NCI-H1092 treated with DMSO at 0.1 percent for 48 hours (cell line): ENCODE measurements at regions not wholly inside any gene's neighbourhood (a gene's known extent, or its start where the extent isn't known, plus 50 kb on each side); places are given as distances from the start of the nearest gene placed in this dataset.
"Not testable (repeated sequence)": the region's sequence is repeated elsewhere in the genome, so short reads cannot be mapped to it uniquely, and the experiment has no call there.

Source experiments
- DNase-seq: peaks from one replicate; lab custom pipeline; 2025; lab: John Stamatoyannopoulos, UW

GRCh38 chr6:16949716-16950115 is 152.1 kb upstream of the STMND1 start:
- DNase-seq: no peak

- no peak for DNase-seq
These were observed 153.5 kb upstream of the STMND1 start for GRCh38 chr6:16948396-16948795.

DNA sequence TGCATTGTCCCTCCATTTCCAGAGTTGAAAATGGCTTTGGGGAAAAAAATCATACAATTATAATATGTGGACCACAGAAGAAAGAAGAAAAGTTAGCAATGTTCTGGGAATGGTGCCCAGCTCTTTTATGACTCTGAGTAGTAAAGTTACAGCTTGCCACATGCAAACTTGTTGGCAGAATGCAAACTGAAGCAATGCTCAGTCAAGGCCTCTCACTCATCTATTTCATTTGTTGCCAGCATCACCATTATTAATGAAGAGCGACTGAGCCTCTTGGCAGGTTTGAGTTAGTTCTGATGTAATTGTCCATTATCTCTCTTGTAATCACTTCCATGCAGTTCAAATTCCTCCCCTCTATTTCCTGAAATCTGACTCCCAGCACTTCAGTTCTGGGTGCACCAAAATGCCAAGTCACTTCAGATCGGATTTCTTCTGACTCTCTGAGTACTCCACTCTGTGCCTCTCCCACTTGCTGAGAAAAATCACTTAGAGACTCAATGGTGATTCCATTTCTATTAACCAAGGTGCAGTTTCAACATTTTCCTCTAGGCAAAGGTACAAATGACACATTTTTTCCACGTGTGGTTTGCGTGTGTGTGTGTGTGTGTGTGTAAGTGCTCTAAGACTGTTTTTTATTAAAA is 154.4 kb upstream of the STMND1 start:
- DNase-seq: no peak

DNA sequence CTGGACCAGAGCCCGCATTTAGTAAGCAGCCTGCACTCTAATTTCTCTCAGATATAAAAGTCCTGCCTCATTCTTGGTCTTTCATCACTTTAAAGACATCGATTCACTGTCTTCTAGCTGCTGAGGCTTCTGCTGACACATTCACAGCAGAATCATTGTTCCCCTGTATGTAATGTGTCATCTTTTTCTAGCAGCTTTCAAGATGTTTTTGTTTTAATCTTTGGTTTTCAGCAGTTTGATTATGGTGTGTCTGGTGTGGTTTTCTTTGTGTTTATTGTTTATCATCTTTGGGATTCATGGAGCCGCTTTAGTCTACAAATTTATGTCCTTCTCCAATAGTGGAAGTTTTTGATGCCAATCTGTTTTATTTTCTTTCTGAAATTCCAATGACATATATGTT is 157.3 kb upstream of the STMND1 start:
- no peak for DNase-seq

DNA sequence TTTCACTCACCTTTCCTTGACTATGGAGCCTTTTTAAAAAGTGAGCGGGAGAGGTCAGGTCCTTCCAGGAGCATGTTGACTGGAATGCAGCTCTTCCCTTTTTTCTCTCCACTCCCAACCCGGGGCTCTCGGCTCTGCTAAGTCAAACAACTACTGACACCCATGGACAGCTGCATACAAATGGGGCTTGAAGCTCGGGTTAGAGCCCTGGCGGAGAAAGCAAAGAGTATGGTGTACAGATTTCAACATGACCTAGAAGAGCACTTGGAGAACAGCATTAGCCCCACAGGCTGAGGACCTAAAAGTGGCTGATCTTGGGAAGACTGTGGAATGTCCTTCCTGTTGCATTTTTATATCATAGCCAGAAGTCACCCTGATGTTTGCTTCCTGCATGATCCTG is 162.0 kb upstream of the STMND1 start:
- no peak for DNase-seq

DNA sequence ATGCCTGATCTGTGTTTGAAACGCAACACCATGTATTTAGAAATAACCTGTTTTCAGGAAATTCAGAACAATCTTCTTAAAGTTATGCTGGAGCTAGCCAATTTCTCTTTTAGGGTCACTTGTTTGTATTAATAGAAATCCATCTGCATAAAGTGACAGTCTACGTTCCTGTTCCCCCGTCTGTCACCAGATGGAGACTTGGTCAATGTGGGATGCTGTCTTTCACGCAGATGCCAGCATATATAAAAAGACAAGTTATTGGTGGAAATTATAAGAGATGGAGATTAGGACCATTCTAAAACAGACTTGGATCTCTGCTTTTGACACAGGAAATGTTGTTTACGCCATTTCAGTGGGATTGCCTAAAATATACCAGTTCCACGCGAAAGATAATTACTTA is 162.5 kb upstream of the STMND1 start:
- no peak for DNase-seq

DNA sequence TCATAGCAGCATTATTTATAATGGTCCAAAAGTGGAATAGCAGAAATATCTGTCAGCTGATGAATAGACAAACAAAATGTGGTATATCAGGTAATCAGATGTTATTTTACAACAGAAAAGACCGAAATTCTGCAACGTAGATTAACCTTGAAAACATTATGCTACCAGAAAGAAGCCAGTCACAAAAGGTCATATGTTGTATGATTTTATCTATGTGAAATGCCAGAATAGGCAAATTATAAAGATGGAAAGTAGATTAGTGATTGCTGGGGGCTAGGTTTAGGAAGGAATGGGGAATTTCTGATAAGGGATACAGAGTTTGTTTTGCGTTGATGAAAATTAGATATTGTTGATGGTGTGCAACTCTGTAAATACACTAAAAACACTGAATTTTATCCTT is 165.0 kb upstream of the STMND1 start:
- no peak for DNase-seq

DNA sequence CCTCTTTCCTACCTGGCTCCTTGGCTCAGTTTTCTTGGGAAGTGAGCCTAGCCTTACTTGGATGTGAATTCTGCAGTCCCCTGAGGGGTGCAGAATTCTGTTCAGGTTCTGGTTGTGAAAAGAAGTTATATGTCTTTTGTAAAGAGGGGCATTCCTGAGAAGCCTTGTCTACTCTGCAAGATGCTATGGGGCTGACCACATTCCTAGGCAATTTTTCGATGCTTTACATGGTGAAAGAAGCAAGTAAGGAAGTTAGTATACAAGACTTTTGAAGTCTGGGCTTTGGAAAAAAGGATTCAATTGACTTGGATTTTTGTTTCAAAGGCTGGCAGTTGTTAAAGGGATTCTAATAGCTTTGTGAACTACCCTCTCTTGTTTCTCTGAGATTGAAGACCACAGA is 167.9 kb upstream of the STMND1 start:
- DNase-seq: no peak

- DNase-seq: no peak
These were observed 168.3 kb upstream of the STMND1 start for GRCh38 chr6:16933532-16933931.

GRCh38 chr6:16932920-16933319 is 168.9 kb upstream of the STMND1 start:
- DNase-seq: no peak

- DNase-seq: not testable (repeated sequence)
These were observed 169.8 kb upstream of the ATXN1 start for GRCh38 chr6:16931079-16931478.

GRCh38 chr6:16930432-16930831 is 169.2 kb upstream of the ATXN1 start:
- DNase-seq: no peak

- DNase-seq: no peak
These were observed 168.5 kb upstream of the ATXN1 start for GRCh38 chr6:16929809-16930208.

DNA sequence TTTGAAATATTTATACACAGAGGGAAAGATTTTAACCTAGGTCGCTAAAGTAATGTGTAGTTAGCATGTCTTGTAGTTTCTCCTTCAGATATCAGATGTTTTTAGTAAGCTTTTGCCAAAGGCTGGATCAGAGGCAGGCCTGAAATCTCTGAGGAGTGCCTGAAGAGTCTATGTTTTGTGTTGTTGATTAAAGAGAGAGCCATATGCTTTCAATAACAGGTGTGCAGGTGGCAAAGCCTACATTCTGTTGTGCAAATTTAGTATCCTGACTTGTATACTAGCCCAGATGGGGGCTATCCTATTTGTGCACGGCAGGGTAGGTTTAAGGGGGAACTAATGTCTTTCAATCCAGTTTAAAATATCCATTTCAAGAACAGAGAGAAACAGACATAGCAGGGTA is 167.1 kb upstream of the ATXN1 start:
- DNase-seq: no peak

DNA sequence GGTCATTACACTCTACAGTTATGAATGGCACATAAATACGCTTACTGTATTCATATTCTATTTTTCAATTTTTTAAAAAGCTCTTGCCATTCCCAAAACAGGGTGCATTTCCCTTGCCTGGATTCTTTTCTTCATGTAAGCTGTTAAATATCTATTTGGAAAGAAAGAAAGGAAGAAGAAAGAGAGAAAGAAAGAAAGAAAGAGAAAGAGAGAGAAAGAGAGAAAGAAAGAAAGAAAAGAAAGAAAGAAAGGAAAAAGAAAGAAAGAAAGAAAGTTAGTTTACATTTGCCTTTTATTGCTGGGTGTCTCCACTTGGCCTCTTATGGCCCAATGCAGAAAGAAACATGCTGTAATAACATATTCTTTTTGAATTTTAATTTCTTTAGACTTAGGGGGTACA is 165.9 kb upstream of the ATXN1 start:
- DNase-seq: no peak

- DNase-seq: no peak
These were observed 164.2 kb upstream of the ATXN1 start for GRCh38 chr6:16925461-16925860.

DNA sequence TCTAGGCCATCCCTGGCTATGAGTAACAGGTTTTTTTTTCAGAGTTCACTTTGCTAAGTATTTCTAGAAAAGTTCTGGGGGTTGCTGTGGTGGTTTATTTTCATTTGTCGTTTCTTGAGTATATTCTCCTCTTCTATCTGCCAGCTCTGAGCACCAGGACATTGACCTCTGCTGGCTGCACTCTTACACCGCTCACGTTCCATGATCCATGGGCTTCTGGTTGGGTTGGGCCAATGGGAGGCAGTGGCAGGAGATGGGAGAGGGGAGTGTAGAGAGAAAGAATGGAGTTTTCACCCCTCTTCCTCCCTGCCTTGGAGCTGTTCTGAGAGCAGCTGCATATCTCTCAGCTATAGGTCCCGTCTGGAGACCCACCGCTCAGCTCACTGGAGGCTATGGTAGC is 161.0 kb upstream of the ATXN1 start:
- DNase-seq: no peak

DNA sequence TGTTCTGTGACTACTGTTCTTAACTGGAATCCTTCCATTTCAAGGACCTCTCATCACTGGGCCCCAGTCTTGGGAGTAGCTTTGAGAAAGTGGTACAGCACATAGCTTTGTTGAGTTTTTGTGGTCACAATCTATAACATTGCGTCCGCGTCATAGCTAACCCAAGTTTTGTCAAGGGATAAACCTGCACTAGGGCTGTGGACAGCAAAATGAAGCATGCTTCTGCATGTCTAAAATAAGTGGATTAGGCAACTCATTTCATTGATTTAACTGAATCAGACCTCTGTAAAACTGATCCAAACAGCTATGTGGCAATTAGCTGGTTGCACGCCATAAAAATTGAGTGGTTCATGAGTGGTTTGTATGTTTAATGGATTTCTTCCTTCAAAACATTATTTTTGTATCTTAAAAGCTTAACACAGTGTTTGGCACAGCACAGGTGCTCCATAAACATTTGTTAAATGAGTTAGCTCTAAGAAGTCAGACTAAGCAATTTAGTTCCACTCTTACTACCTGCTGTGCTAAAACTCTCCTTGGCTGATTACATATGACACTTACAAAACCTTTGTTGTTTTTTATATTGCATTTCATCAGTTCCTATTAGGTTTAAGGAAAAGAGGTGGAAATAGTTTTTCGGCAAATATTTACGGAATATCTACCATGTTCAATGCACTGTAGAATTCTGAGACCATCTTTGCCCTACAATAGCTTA is 160.3 kb upstream of the ATXN1 start:
- DNase-seq: no peak

DNA sequence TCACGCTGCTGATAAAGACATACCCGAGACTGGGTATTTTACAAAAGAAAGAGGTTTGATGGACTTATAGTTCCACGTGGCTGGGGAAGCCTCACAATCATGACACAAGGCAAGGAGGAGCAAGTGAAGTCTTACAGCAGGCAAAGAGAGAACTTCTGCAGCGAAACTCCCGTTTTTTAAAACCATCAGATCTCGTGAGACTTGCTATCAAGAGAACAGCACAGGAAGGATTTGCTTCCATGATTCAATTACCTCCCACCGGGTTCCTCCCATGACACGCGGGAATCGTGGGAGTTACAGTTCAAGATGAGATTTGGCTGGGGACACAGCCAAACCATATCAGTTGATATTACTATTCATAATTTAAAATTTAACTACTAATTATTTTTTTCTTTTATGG is 157.3 kb upstream of the ATXN1 start:
- DNase-seq: no peak

DNA sequence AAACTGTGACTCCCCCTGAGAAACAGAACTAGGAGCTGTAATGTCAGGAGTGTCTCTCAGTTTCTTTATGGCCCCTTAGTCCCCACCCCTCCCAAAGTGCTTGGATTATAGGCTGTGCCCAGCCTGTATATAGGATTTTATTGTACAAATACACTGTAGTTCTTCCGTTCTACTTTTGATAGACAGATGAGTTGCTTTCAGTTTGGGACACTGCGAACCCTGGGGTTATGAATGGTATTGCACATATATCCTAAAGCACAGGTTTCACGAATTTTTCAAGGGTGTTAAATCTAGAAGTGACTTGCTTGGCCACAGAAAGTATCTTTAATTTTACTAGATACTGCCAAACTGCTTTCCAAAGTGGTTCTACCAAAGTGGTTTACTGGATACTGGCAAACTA is 152.9 kb upstream of the ATXN1 start:
- DNase-seq: no peak

DNA sequence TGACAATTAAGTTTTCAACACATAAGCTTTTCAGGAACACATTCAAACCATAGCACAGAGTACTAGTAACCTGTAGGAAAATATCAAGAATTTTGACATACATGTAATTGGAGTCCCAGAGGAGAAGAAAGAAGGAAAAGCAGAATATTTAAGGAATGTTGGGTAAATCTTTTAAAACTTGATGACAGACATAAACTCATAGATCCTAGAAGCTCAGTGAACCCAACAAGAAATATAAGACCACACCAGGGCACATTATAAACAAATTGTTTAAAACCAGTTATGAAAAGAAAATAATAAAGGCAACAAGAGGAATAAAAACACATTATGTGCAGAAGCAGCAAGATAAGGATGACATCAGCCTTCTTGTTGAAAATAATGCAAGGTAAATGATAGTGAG is 151.5 kb upstream of the ATXN1 start:
- DNase-seq: no peak

- no peak for DNase-seq
These were observed 149.8 kb upstream of the ATXN1 start for GRCh38 chr6:16911088-16911487.

DNA sequence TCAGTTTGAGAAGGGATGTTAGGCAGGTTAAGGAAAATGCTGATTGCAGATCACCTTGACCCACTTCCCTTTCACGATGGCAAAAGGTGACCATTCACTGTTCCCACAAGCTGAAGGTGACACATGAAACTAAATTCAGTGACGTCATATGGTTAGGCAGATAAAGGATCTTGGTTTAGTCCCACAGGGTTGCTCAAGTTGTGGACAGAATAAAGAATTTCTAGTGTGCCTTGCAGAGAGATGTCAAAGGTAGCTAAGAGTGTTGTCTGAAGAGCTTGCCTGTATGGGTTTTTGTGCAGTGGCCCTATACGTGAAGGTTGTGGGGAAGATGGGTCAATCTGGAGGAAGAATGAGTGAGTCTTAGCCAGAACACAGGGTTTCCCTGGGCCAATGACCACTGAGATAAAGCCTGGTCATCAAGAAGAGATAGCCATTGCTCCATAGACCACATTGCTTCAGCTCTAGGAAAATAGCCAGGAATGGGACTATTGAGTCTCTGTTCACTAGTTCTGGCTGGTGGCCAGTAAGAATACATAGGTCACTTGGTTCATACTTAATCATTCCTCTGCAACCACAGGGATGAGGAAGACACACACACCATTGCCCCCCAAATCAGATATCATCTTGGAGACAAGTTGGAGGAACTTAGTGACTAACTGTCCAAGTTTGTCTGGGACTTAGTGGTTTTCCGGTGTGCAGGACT is 148.5 kb upstream of the ATXN1 start:
- DNase-seq: no peak

DNA sequence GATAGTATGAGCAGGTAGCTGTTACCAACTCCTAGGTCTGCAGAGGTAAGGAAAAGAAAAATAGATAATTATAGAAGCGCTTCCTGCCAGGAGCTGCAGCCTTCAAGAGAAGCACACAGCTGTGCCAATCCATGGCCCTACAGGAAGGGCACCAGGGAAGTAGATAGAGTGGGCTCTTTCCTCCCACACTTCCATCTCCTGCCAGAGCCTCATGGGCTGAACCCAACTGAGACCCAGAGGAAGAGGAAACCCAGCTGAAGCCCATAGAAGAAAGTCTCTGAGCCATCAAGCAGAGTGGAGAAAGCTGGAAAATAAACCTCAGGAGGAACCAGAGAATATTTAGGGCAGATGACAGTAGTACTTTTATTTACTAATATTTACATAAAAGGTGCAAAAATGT is 146.7 kb upstream of the ATXN1 start:
- no peak for DNase-seq
